Liver (tissue), 7 donors: ENCODE measurements at regions not wholly inside any gene's neighbourhood (a gene's known extent, or its start where the extent isn't known, plus 50 kb on each side); places are given as distances from the start of the nearest gene placed in this dataset.

Source experiments
- DNase-seq: peaks from one replicate; pipeline ENCODE4 v3.0.0-alpha.2; 2017; ENCODE audit warnings: low spot score
- H3K27ac ChIP-seq, 2 donors: one replicate each; pipeline ENCODE4 v1.7.0; 2013; ENCODE audit warnings: inconsistent platforms in 2 of 2, low read length in 2 of 2, control low read depth in 1 of 2, low read depth in 1 of 2, mild to moderate bottlenecking in 1 of 2
- H3K27me3 ChIP-seq, 4 donors: one replicate each; pipeline versions ENCODE4 v1.6.1 to v1.7.0; 2013; ENCODE audit warnings: low read length in 3 of 4, inconsistent platforms in 1 of 4, mild to moderate bottlenecking in 1 of 4, moderate library complexity in 1 of 4; ENCODE audit not compliant: control insufficient read depth in 4 of 4, insufficient read depth in 4 of 4
- H3K36me3 ChIP-seq, 4 donors: one replicate each; pipeline versions ENCODE4 v1.6.1 to v1.7.0; 2013; ENCODE audit warnings: low read length in 3 of 4, mild to moderate bottlenecking in 3 of 4, low read depth in 1 of 4, moderate library complexity in 1 of 4; ENCODE audit not compliant: control insufficient read depth in 4 of 4, insufficient read depth in 3 of 4
- H3K4me1 ChIP-seq, 4 donors: one replicate each; pipeline versions ENCODE4 v1.6.1 to v1.7.0; 2013; ENCODE audit warnings: low read length in 3 of 4, mild to moderate bottlenecking in 3 of 4, moderate library complexity in 1 of 4; ENCODE audit not compliant: control insufficient read depth in 4 of 4, insufficient read depth in 4 of 4
- H3K4me3 ChIP-seq, 3 donors: one replicate each; pipeline versions ENCODE4 v1.6.1 to v1.7.0; 2013; ENCODE audit warnings: low read length in 3 of 3, control low read depth in 1 of 3, low read depth in 1 of 3, mild to moderate bottlenecking in 1 of 3
- H3K9ac ChIP-seq, 2 donors: one replicate each; pipeline ENCODE4 v1.7.0; 2013; ENCODE audit warnings: low read length in 2 of 2, mild to moderate bottlenecking in 2 of 2, moderate library complexity in 2 of 2, control low read depth in 1 of 2, low read depth in 1 of 2
- H3K9me3 ChIP-seq, 4 donors: one replicate each; pipeline versions ENCODE4 v1.6.1 to v1.7.0; 2013; ENCODE audit warnings: low read length in 3 of 4; ENCODE audit not compliant: control insufficient read depth in 4 of 4
- EGR1 ChIP-seq, 2 donors: IDR thresholded peaks; 2 replicates each; pipeline ENCODE4 v1.6.1; 2016 to 2018; ENCODE audit warnings: antibody characterized with exemption in 2 of 2, low read depth in 2 of 2
- FOXA1 ChIP-seq: IDR thresholded peaks from 2 replicates; pipeline ENCODE4 v1.6.1; 2016; ENCODE audit warnings: antibody characterized with exemption
- FOXA2 ChIP-seq: IDR thresholded peaks from 2 replicates; pipeline ENCODE4 v1.6.1; 2016; ENCODE audit warnings: antibody characterized with exemption
- GABPA ChIP-seq, 2 donors: IDR thresholded peaks in 1 of 2; conservative IDR thresholded peaks in 1 of 2; 2 replicates each; pipeline ENCODE4 v1.6.1; 2016; ENCODE audit warnings: antibody characterized with exemption in 2 of 2, mild to moderate bottlenecking in 1 of 2, moderate library complexity in 1 of 2
- HNF4A ChIP-seq, 2 donors: conservative IDR thresholded peaks; 2 replicates each; pipeline ENCODE4 v1.6.1; 2016; ENCODE audit warnings: antibody characterized with exemption in 2 of 2, mild to moderate bottlenecking in 2 of 2
- HNF4G ChIP-seq: IDR thresholded peaks from 2 replicates; pipeline ENCODE4 v1.6.1; 2016; ENCODE audit warnings: antibody characterized with exemption
- JUND ChIP-seq, 2 donors: IDR thresholded peaks; 2 replicates each; pipeline ENCODE4 v1.6.1; 2016; ENCODE audit warnings: antibody characterized with exemption in 2 of 2
- NR2F2 ChIP-seq: IDR thresholded peaks from 2 replicates; pipeline ENCODE4 v1.6.1; 2016; ENCODE audit warnings: antibody characterized with exemption
- RAD21 ChIP-seq, 2 donors: IDR thresholded peaks; 2 replicates each; pipeline ENCODE4 v1.6.1; 2016; ENCODE audit warnings: antibody characterized with exemption in 2 of 2, mild to moderate bottlenecking in 2 of 2
- REST ChIP-seq: IDR thresholded peaks from 2 replicates; pipeline ENCODE4 v1.6.1; 2016; ENCODE audit warnings: antibody characterized with exemption, mild to moderate bottlenecking
- RXRA ChIP-seq, 2 donors: IDR thresholded peaks; 2 replicates each; pipeline ENCODE4 v1.6.1; 2017 to 2018; ENCODE audit warnings: antibody characterized with exemption in 2 of 2, mild to moderate bottlenecking in 1 of 2
- SP1 ChIP-seq: IDR thresholded peaks from 2 replicates; pipeline ENCODE4 v1.6.1; 2018; ENCODE audit warnings: antibody characterized with exemption, mild to moderate bottlenecking
- TAF1 ChIP-seq: conservative IDR thresholded peaks from 2 replicates; pipeline ENCODE4 v1.6.1; 2016; ENCODE audit warnings: antibody characterized with exemption, mild to moderate bottlenecking
- YY1 ChIP-seq: IDR thresholded peaks from 2 replicates; pipeline ENCODE4 v1.6.1; 2016; ENCODE audit warnings: antibody characterized with exemption, mild to moderate bottlenecking
- TF ChIP-seq, protein P1 (sequence below): fragments of 150-350 bp; IDR thresholded peaks from 2 replicates; pipeline ENCODE4 v1.5.1; 2017; ENCODE audit warnings: improper control_type of control experiment, low read depth, low read length; ENCODE audit not compliant: missing input control
- TF ChIP-seq, protein P2 (sequence below): IDR thresholded peaks from 2 replicates; pipeline ENCODE4 v1.6.1; 2016; ENCODE audit warnings: antibody characterized with exemption
- TF ChIP-seq, protein P3 (sequence below): IDR thresholded peaks from 2 replicates; pipeline ENCODE4 v1.6.1; 2016; ENCODE audit warnings: antibody characterized with exemption
- donor health status: healthy.
- donor health status: healthy.
- donor health status: healthy.
- donor health status: healthy.

DNA sequence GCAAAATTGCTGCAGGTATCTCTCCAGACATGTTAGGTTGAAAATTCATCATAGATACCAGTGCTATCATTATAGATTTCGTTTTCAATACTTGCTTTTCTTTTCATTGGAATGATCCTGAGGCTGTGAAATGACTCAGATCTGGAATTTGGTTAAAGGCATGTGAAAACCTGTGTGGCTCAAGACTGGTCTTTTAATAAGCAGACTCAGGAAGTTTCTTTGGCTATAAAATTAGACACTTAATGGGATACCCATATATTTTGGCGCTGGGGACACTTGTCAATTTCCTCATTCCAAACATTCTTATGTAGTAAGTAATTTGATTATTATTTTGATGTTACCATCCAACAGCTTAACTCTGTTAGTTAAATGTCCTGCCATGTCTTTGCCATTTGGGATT lies 1041.1 kb upstream of the GBE1 start (continued):
- no peak for TF ChIP-seq REST
- TF ChIP-seq EGR1 (IDR thresholded peaks at IDR 0.05; ENCODE audit: low read depth in 2 of 2) = no peak
- no peak for TF ChIP-seq FOXA1
- no peak for TF ChIP-seq JUND (IDR thresholded peaks at IDR 0.05)
- no peak for TF ChIP-seq FOXA2

DNA sequence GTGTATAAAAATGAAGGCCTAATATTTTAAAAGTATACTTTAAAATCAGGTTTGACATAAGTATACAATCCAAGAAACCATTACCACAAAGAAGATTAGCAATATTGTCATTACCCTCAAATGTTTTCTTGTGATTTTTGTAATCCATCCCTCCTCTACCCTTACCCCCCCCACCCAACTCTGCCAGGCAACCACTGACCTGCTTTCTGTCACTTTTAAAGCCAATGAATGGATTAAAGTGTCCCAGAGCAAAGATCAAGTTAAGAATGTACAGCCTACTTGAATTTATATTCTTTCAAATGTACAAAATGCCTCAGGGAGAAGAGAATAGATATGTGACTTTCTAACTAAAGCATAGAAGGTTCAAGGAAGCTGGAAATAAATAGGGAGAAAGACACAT lies 1038.8 kb upstream of the GBE1 start:
- Histone ChIP-seq H3K27me3 (no peaks in the 10 kb centered on the region), H3K9me3 (no peaks in the 10 kb centered on the region), H3K27ac (no peak overlapping the region), H3K36me3 (no peaks in the 10 kb centered on the region), H3K4me1 (no peaks in the 10 kb centered on the region), H3K9ac (no peak overlapping the region), H3K4me3 (no peak overlapping the region)
- DNase-seq = no peak
- TF ChIP-seq JUND (IDR thresholded peaks at IDR 0.05) (no peak), FOXA2 (no peak), SP1 (no peak), GABPA (IDR thresholded peaks at IDR 0.05 in 1 of 2, conservative IDR thresholded peaks at IDR 0.05 in 1 of 2) (no peak), FOXA1 (no peak), HNF4G (no peak), HNF4A (conservative IDR thresholded peaks at IDR 0.05) (no peak), RXRA (IDR thresholded peaks at IDR 0.05) (no peak), RAD21 (IDR thresholded peaks at IDR 0.05) (no peak), NR2F2 (no peak), EGR1 (IDR thresholded peaks at IDR 0.05; ENCODE audit: low read depth in 2 of 2) (no peak), YY1 (no peak), TAF1 (no peak)
- TF ChIP-seq, protein P1, sequence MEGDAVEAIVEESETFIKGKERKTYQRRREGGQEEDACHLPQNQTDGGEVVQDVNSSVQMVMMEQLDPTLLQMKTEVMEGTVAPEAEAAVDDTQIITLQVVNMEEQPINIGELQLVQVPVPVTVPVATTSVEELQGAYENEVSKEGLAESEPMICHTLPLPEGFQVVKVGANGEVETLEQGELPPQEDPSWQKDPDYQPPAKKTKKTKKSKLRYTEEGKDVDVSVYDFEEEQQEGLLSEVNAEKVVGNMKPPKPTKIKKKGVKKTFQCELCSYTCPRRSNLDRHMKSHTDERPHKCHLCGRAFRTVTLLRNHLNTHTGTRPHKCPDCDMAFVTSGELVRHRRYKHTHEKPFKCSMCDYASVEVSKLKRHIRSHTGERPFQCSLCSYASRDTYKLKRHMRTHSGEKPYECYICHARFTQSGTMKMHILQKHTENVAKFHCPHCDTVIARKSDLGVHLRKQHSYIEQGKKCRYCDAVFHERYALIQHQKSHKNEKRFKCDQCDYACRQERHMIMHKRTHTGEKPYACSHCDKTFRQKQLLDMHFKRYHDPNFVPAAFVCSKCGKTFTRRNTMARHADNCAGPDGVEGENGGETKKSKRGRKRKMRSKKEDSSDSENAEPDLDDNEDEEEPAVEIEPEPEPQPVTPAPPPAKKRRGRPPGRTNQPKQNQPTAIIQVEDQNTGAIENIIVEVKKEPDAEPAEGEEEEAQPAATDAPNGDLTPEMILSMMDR = no peak
- TF ChIP-seq, protein P2, sequence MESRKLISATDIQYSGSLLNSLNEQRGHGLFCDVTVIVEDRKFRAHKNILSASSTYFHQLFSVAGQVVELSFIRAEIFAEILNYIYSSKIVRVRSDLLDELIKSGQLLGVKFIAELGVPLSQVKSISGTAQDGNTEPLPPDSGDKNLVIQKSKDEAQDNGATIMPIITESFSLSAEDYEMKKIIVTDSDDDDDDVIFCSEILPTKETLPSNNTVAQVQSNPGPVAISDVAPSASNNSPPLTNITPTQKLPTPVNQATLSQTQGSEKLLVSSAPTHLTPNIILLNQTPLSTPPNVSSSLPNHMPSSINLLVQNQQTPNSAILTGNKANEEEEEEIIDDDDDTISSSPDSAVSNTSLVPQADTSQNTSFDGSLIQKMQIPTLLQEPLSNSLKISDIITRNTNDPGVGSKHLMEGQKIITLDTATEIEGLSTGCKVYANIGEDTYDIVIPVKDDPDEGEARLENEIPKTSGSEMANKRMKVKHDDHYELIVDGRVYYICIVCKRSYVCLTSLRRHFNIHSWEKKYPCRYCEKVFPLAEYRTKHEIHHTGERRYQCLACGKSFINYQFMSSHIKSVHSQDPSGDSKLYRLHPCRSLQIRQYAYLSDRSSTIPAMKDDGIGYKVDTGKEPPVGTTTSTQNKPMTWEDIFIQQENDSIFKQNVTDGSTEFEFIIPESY = no peak
- TF ChIP-seq, protein P3, sequence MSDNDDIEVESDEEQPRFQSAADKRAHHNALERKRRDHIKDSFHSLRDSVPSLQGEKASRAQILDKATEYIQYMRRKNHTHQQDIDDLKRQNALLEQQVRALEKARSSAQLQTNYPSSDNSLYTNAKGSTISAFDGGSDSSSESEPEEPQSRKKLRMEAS = no peak
